Activated naive CD4-positive, alpha-beta T cell treated with anti-CD3 and anti-CD28 coated beads, Interleukin-2, amount 10 ng/mL, durations not matched to agents 7 days and 5 days (primary cell): ENCODE measurements at regions not wholly inside any gene's neighbourhood (a gene's known extent, or its start where the extent isn't known, plus 50 kb on each side); places are given as distances from the start of the nearest gene placed in this dataset.

Experiments
- CTCF ChIA-PET: fragments of 350-600 bp; sonication (Branson Sonifier 250); formaldehyde crosslinking; loops from one replicate; lab custom pipeline; 2021; ENCODE audit warnings: antibody characterized with exemption; lab: Charles Lee
- DNase-seq: peaks from one replicate; pipeline ENCODE4 v3.0.0-alpha.2; 2020
- H3K27ac Mint-ChIP-seq: one replicate; pipeline ENCODE4 v1.8.0; 2021; ENCODE audit warnings: mild to moderate bottlenecking, moderate library complexity, mixed read lengths
- H3K27me3 Mint-ChIP-seq: one replicate; pipeline ENCODE4 v1.8.0; 2021; ENCODE audit warnings: mild to moderate bottlenecking, mixed read lengths
- H3K36me3 Mint-ChIP-seq: one replicate; pipeline ENCODE4 v1.8.0; 2021; ENCODE audit warnings: mixed read lengths
- H3K4me1 Mint-ChIP-seq: one replicate; pipeline ENCODE4 v1.8.0; 2021; ENCODE audit warnings: mixed read lengths
- H3K4me3 Mint-ChIP-seq: one replicate; pipeline ENCODE4 v1.8.0; 2021; ENCODE audit warnings: mild to moderate bottlenecking, moderate library complexity, mixed read lengths
- H3K9me3 Mint-ChIP-seq: one replicate; pipeline ENCODE4 v1.8.0; 2021; ENCODE audit warnings: mixed read lengths

- H3K36me3 Mint-ChIP-seq: no peaks in the 10 kb centered on the region
- peaks cover 38% of the 10 kb centered on the region for H3K27me3 Mint-ChIP-seq
- peaks cover 4% of the 10 kb centered on the region for H3K9me3 Mint-ChIP-seq
- no peak overlapping the region for H3K4me3 Mint-ChIP-seq
- no peak for DNase-seq
- H3K4me1 Mint-ChIP-seq: no peaks in the 10 kb centered on the region
- no peak overlapping the region for H3K27ac Mint-ChIP-seq
- CTCF ChIA-PET: no interaction called here
These were observed 58.7 kb upstream of the SH3RF3 start for GRCh38 chr2:109070290-109070689.

- Mint-ChIP-seq H3K27me3 (peaks cover 35% of the 10 kb centered on the region), H3K4me1 (no peaks in the 10 kb centered on the region), H3K9me3 (peaks cover 4% of the 10 kb centered on the region), H3K27ac (no peak overlapping the region), H3K4me3 (no peak overlapping the region), H3K36me3 (no peaks in the 10 kb centered on the region)
- DNase-seq: no peak
- CTCF ChIA-PET: no interaction called here
These were observed 59.4 kb upstream of the SH3RF3 start for GRCh38 chr2:109069331-109070194.

- CTCF ChIA-PET: no interaction called here
- no peaks in the 10 kb centered on the region for H3K36me3 Mint-ChIP-seq
- H3K4me1 Mint-ChIP-seq: peaks cover under 1% of the 10 kb centered on the region
- no peak for DNase-seq
- H3K9me3 Mint-ChIP-seq: peaks cover 4% of the 10 kb centered on the region
- no peak overlapping the region for H3K4me3 Mint-ChIP-seq
- no peak overlapping the region for H3K27ac Mint-ChIP-seq
- H3K27me3 Mint-ChIP-seq: peaks cover 39% of the 10 kb centered on the region
These were observed 60.2 kb upstream of the SH3RF3 start for GRCh38 chr2:109068811-109069210.

- Mint-ChIP-seq H3K4me3 (no peak overlapping the region), H3K27ac (no peak overlapping the region), H3K27me3 (peaks cover 46% of the 10 kb centered on the region), H3K9me3 (peaks cover under 1% of the 10 kb centered on the region), H3K36me3 (no peaks in the 10 kb centered on the region), H3K4me1 (peaks cover 8% of the 10 kb centered on the region)
- no peak for DNase-seq
- CTCF ChIA-PET: interaction anchor here (1.6 kb wide), 1 partner anchor 79 kb away, joined by 3 read pairs; the partner anchor contains the start of gene EDAR
These were observed 61.3 kb upstream of the SH3RF3 start for GRCh38 chr2:109067631-109068125.

GRCh38 chr2:109066917-109067597, 61.9 kb upstream of the SH3RF3 start:
- DNase-seq: no peak
- Mint-ChIP-seq H3K9me3 (no peaks in the 10 kb centered on the region), H3K4me3 (no peak overlapping the region), H3K27me3 (peaks cover 41% of the 10 kb centered on the region), H3K4me1 (peaks cover 8% of the 10 kb centered on the region), H3K36me3 (no peaks in the 10 kb centered on the region), H3K27ac (no peak overlapping the region)
- CTCF ChIA-PET: interaction anchor here (1.6 kb wide), 1 partner anchor 79 kb away, joined by 3 read pairs; the partner anchor contains the start of gene EDAR

GRCh38 chr2:109066501-109066900, 62.5 kb upstream of the SH3RF3 start:
- Mint-ChIP-seq H3K4me3 (no peak overlapping the region), H3K27ac (no peak overlapping the region), H3K36me3 (no peaks in the 10 kb centered on the region), H3K9me3 (no peaks in the 10 kb centered on the region), H3K27me3 (peaks cover 41% of the 10 kb centered on the region), H3K4me1 (peaks cover 8% of the 10 kb centered on the region)
- DNase-seq: no peak
- CTCF ChIA-PET: interaction anchor here (1.6 kb wide), 1 partner anchor 78 kb away, joined by 3 read pairs; the partner anchor contains the start of gene EDAR

GRCh38 chr2:109065391-109065734, 63.6 kb upstream of the SH3RF3 start:
- peaks cover 10% of the 10 kb centered on the region for H3K4me1 Mint-ChIP-seq
- no peak overlapping the region for H3K27ac Mint-ChIP-seq
- H3K9me3 Mint-ChIP-seq: no peaks in the 10 kb centered on the region
- CTCF ChIA-PET: no interaction called here
- no peak overlapping the region for H3K4me3 Mint-ChIP-seq
- no peaks in the 10 kb centered on the region for H3K36me3 Mint-ChIP-seq
- DNase-seq: no peak
- H3K27me3 Mint-ChIP-seq: peaks cover 41% of the 10 kb centered on the region

- Mint-ChIP-seq H3K27ac (no peak overlapping the region), H3K4me3 (no peak overlapping the region), H3K36me3 (no peaks in the 10 kb centered on the region), H3K27me3 (peaks cover 43% of the 10 kb centered on the region), H3K9me3 (no peaks in the 10 kb centered on the region), H3K4me1 (peaks cover 16% of the 10 kb centered on the region)
- CTCF ChIA-PET: no interaction called here
- no peak for DNase-seq
These were observed 64.2 kb upstream of the SH3RF3 start for GRCh38 chr2:109064660-109065390.

- peaks cover 38% of the 10 kb centered on the region for H3K27me3 Mint-ChIP-seq
These were observed 65.9 kb upstream of the SH3RF3 start for GRCh38 chr2:109062859-109063700.

GRCh38 chr2:109062145-109062858, 66.7 kb upstream of the SH3RF3 start:
- CTCF ChIA-PET: no interaction called here
- H3K27me3 Mint-ChIP-seq: peaks cover 30% of the 10 kb centered on the region
- H3K27ac Mint-ChIP-seq: no peak overlapping the region
- H3K4me1 Mint-ChIP-seq: peaks cover 31% of the 10 kb centered on the region
- H3K4me3 Mint-ChIP-seq: no peak overlapping the region
- H3K9me3 Mint-ChIP-seq: no peaks in the 10 kb centered on the region
- no peaks in the 10 kb centered on the region for H3K36me3 Mint-ChIP-seq
- no peak for DNase-seq

More at GRCh38 chr2:109062859-109063700, 65.9 kb upstream of the SH3RF3 start:
- Mint-ChIP-seq H3K4me3 (no peak overlapping the region), H3K27ac (no peak overlapping the region), H3K36me3 (no peaks in the 10 kb centered on the region), H3K9me3 (no peaks in the 10 kb centered on the region), H3K4me1 (peaks cover 24% of the 10 kb centered on the region)
- CTCF ChIA-PET: no interaction called here
- DNase-seq: no peak

GRCh38 chr2:109061736-109062135, 67.3 kb upstream of the SH3RF3 start:
- CTCF ChIA-PET: interaction anchor here (1.1 kb wide), 1 partner anchor 449 kb away, joined by 3 read pairs; no protein-coding TSS in a partner anchor
- peaks cover 34% of the 10 kb centered on the region for H3K4me1 Mint-ChIP-seq
- no peaks in the 10 kb centered on the region for H3K36me3 Mint-ChIP-seq
- no peak overlapping the region for H3K27ac Mint-ChIP-seq
- H3K27me3 Mint-ChIP-seq: peaks cover 29% of the 10 kb centered on the region
- no peak for DNase-seq
- H3K9me3 Mint-ChIP-seq: no peaks in the 10 kb centered on the region
- no peak overlapping the region for H3K4me3 Mint-ChIP-seq

GRCh38 chr2:109060496-109060895, 68.5 kb upstream of the SH3RF3 start:
- H3K27me3 Mint-ChIP-seq: peaks cover 23% of the 10 kb centered on the region
- DNase-seq: no peak
- H3K9me3 Mint-ChIP-seq: no peaks in the 10 kb centered on the region
- no peak overlapping the region for H3K27ac Mint-ChIP-seq
- peaks cover 34% of the 10 kb centered on the region for H3K4me1 Mint-ChIP-seq
- H3K36me3 Mint-ChIP-seq: no peaks in the 10 kb centered on the region
- CTCF ChIA-PET: interaction anchor here (0.6 to 1.3 kb wide), 3 partner anchors 132 to 450 kb away, joined by 3 read pairs; no protein-coding TSS in a partner anchor
- no peak overlapping the region for H3K4me3 Mint-ChIP-seq
